Natural killer cell treated with Interleukin-12 subunit alpha and Interleukin-12 subunit beta and Interleukin-15 and Interleukin-18, amount 100 ng/mL, for 72 hours (primary cell): ENCODE measurements at regions not wholly inside any gene's neighbourhood (a gene's known extent, or its start where the extent isn't known, plus 50 kb on each side); places are given as distances from the start of the nearest gene placed in this dataset.

Experiments
- ATAC-seq, 2 donors: fragments of 150-1000 bp; cut with Tn5 transposase in 1 of 2; sonication (Bioruptor Pico), chemical (Tn5 transposase) in 1 of 2; 2 replicates each; pipeline ENCODE4 v1.10.0; 2021
- DNase-seq: peaks from one replicate; pipeline ENCODE4 v3.0.0; 2022; ENCODE audit warnings: low spot score
- H3K27ac Mint-ChIP-seq, 2 donors: 1 replicate in 1 of 2; 2 replicates in 1 of 2; pipeline ENCODE4 v1.8.0; 2022; ENCODE audit warnings: mixed read lengths in 2 of 2, mild to moderate bottlenecking in 1 of 2, moderate library complexity in 1 of 2
- H3K27me3 Mint-ChIP-seq, 2 donors: 1 replicate in 1 of 2; 2 replicates in 1 of 2; pipeline ENCODE4 v1.8.0; 2022; ENCODE audit warnings: mixed read lengths in 2 of 2
- H3K36me3 Mint-ChIP-seq: one replicate; pipeline ENCODE4 v1.8.0; 2022; ENCODE audit warnings: mixed read lengths
- H3K4me1 Mint-ChIP-seq, 2 donors: 1 replicate in 1 of 2; 2 replicates in 1 of 2; pipeline ENCODE4 v1.8.0; 2022; ENCODE audit warnings: low read depth in 2 of 2, mixed read lengths in 2 of 2, mild to moderate bottlenecking in 1 of 2
- H3K4me3 Mint-ChIP-seq: one replicate; pipeline ENCODE4 v1.8.0; 2022; ENCODE audit warnings: mixed read lengths
- H3K9me3 Mint-ChIP-seq: 2 replicates; pipeline ENCODE4 v1.8.0; 2022; ENCODE audit warnings: mixed read lengths

DNA sequence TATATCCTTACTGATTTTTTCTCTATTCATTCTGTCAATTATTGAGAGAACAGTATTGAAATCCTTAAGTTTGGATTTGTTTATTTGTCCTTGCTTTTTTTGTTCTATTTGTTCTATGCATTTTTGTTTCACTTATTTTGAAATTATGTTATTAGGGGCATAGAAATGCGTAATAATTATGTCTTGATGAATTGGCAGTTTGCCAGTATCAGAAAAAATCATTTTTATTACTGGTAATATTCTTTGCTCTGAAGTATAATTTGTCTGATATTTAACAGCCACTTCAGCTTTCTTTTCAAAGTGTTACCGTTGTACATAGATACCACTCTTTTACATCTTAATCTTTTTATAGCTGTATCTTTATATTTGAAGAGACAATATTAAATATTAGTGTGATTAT lies 2090.9 kb upstream of the WWC1 start:
- ATAC-seq, result no peak
- no peaks in the 10 kb centered on the region for H3K4me1 Mint-ChIP-seq
- H3K36me3 Mint-ChIP-seq, result peaks cover 5% of the 10 kb centered on the region

DNA sequence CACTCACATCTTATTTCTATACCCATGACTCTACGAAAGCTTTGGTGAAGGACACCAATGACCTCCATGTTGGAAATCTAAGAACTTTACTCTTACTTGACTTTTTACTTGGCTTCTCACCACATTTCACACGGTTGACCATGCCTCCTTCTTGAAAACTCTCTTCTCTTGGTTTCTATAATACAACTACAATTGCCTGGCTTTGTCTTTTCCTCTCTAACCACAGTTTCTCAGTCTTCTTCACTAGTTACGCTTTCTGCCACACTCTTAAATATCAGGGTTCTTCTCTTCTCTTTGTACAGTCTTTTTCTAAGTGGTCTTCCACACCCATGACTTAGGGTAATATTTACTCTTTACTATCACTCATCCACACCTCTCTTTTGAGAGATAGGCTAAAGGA lies 2079.8 kb upstream of the WWC1 start:
- Mint-ChIP-seq H3K4me3 (no peak overlapping the region), H3K4me1 (no peaks in the 10 kb centered on the region), H3K9me3 (peaks cover 12% of the 10 kb centered on the region), H3K27ac (no peak overlapping the region), H3K27me3 (no peaks in the 10 kb centered on the region), H3K36me3 (peaks cover 9% of the 10 kb centered on the region)
- no peak for ATAC-seq
- DNase-seq, result no peak

More for the DNA sequence above, 2090.9 kb upstream of the WWC1 start:
- Mint-ChIP-seq H3K27ac (no peak overlapping the region), H3K27me3 (no peaks in the 10 kb centered on the region), H3K4me3 (no peak overlapping the region), H3K9me3 (peaks cover 18% of the 10 kb centered on the region)
- DNase-seq, result no peak

DNA sequence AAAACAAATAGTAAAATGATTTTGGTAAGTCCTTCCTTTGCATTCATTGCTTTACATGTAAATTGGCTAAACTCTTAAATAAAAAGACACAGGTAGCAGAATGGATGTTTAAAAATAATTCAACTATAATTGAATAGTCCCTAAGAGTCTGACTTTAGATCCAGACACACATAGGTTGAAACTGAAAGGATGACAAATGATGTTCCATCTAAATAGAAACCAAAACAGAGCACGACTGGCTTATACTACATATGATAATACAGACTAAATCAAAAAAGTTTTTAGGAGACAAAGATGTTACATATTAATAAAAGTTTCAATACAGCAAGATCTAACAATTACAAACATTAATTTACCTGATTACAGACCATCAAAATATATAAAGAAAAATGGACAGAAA lies 2055.1 kb upstream of the WWC1 start:
- H3K9me3 Mint-ChIP-seq, result peaks cover 13% of the 10 kb centered on the region
- no peaks in the 10 kb centered on the region for H3K27me3 Mint-ChIP-seq
- H3K27ac Mint-ChIP-seq, result no peak overlapping the region
- no peaks in the 10 kb centered on the region for H3K4me1 Mint-ChIP-seq
- no peak overlapping the region for H3K4me3 Mint-ChIP-seq
- ATAC-seq (no peak), DNase-seq (no peak)
- peaks cover 15% of the 10 kb centered on the region for H3K36me3 Mint-ChIP-seq

DNA sequence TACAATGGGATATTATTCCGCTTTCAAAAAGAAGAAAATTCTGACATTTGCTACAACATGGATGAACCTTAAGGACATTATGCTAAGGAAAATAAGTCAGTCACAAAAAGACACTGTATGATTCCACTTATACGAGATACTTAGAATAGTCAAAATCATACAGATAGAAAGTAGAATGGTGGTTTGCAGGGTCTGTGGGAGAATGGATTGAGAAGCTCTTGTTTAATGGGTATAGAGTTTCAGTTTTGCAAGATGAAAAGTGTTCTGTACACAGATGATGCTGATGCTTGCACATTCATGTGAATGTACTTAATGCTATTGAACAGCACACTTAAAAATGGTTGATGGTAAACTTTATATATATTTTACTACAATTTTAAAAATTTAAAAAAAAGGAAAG lies 2050.7 kb upstream of the WWC1 start:
- no peaks in the 10 kb centered on the region for H3K27me3 Mint-ChIP-seq

DNA sequence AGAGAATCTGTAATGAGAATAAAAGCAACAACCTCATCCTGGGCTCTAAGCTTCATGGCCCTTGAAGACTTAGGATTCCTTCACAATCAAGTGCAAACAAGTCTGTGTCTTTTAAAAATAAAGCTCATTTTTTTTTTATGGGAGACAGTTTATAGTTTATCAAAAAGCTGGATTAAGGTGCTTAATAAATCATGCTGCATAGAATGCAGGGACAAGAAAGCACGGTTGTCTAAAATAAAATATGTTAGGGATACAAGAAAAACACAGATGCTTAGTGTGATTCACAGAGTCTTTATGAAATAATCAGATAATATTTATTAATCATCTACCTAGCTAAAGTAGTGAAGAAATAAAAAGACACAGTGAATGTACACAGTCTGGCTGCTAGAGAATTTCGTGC lies 2045.9 kb upstream of the WWC1 start:
- Mint-ChIP-seq H3K36me3 (peaks cover 10% of the 10 kb centered on the region), H3K4me1 (no peaks in the 10 kb centered on the region), H3K4me3 (no peak overlapping the region), H3K27me3 (no peaks in the 10 kb centered on the region), H3K27ac (no peak overlapping the region), H3K9me3 (peaks cover 27% of the 10 kb centered on the region)
- no peak for DNase-seq
- ATAC-seq, result no peak

More for the DNA sequence above, 2050.7 kb upstream of the WWC1 start:
- Mint-ChIP-seq H3K9me3 (peaks cover 19% of the 10 kb centered on the region), H3K36me3 (peaks cover 4% of the 10 kb centered on the region), H3K27ac (no peak overlapping the region), H3K4me1 (no peaks in the 10 kb centered on the region), H3K4me3 (no peak overlapping the region)
- DNase-seq (no peak), ATAC-seq (no peak)

DNA sequence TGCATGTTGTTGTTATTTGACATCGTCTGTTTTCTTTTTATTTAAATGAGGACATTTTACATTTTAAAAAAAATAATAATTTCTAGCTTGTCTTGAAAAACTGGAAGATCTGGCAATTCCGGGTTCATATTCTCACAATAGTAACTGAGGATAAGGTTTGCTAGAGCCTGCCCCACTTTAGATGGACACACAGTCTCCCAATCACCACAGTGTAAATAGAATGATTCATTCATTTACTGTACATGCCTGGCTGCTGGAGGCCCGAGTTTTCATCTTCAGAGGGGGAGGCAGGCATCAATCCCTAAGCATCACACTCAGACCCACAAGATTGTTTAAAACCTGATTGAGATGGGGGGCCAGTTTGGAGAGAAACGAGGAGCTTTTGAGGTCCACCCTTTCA lies 2039.7 kb upstream of the WWC1 start:
- peaks cover 15% of the 10 kb centered on the region for H3K36me3 Mint-ChIP-seq
- no peak for ATAC-seq

DNA sequence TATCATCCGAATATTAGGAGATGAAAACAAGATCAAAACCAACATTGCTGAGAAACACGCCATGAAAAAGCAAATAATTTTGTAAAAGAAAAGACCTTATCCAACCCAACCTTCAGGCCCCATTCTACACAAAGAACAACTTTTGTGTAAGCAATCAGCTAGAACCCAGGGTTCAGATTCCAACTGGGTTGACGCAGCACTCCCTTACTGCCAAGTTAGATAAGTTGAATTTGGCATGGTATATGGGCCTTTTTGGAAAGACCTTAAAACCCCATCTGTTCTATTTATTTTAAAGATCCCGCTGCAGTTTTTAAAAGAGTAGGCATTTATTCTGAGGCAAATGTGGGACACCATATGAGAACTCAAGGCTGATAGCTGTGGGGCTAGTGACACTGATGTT lies 2033.8 kb upstream of the WWC1 start:
- Mint-ChIP-seq H3K27me3 (no peaks in the 10 kb centered on the region), H3K9me3 (peaks cover 18% of the 10 kb centered on the region), H3K4me3 (no peak overlapping the region), H3K27ac (no peak overlapping the region), H3K36me3 (peaks cover 9% of the 10 kb centered on the region), H3K4me1 (no peaks in the 10 kb centered on the region)
- DNase-seq (no peak), ATAC-seq (no peak)

More for the DNA sequence above, 2039.7 kb upstream of the WWC1 start:
- Mint-ChIP-seq H3K27me3 (no peaks in the 10 kb centered on the region), H3K9me3 (peaks cover 21% of the 10 kb centered on the region), H3K4me3 (no peak overlapping the region), H3K27ac (no peak overlapping the region), H3K4me1 (no peaks in the 10 kb centered on the region)
- DNase-seq, result no peak

DNA sequence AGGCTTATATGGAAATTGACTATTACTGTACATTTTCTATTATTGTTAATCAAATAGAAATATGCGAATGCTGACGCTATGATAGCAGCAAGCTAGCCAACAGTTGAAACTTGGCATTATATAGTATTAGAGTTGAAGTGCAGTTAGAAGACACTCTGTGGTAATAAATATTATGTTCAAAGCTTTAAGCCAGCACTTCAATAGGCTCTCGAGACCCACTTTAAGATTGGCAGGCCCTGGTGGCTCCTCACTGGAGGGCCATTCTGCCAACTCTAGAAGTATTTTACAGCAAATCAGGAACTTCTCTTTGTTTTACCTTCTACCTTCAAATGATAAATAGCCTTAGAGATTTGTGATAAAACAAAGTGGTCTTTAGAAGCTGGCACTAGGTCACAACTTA lies 2029.0 kb upstream of the WWC1 start:
- DNase-seq, result no peak
- no peak for ATAC-seq
- no peak overlapping the region for H3K27ac Mint-ChIP-seq
- no peaks in the 10 kb centered on the region for H3K36me3 Mint-ChIP-seq
- no peak overlapping the region for H3K4me3 Mint-ChIP-seq
- H3K4me1 Mint-ChIP-seq, result no peaks in the 10 kb centered on the region
- H3K9me3 Mint-ChIP-seq, result peaks cover 23% of the 10 kb centered on the region
- H3K27me3 Mint-ChIP-seq, result no peaks in the 10 kb centered on the region

DNA sequence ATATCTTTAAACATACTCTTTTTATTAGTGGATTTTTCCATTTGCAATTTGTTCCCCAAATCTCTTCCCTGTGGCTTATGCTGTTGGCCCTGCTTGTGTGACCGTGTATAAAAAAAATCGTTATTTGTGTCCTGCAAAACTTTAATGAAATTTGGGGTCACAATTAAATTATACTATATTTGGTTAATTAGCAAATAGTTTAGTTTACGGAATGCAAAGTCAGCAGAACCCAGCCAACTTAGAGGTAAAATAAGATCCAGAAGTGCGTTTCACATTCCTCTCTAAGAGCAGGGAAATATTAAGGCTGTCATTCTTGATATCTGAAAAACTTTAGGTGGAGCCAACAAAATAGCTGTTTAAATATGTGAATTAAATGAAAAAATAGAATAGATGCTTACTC lies 2023.5 kb upstream of the WWC1 start:
- H3K4me1 Mint-ChIP-seq, result no peaks in the 10 kb centered on the region
- H3K9me3 Mint-ChIP-seq, result peaks cover 21% of the 10 kb centered on the region

DNA sequence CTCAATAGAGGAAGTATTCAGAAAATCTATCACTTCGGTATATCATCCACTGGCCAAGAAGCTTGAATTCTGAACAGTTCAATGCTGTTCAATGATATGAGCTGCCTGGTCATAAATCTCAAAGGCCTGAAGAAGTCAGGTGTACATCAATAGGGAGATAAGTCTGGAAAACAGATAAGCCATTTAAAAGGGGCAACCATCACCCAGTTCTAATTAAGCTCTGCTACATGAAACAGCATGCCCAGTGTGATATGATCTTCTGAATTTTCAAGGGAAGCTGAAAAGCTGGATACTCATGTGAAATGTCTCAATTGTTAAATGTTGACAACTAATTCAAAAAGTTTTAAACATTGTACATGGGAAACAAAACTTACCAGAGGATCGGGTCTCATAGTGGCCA lies 2020.7 kb upstream of the WWC1 start:
- Mint-ChIP-seq H3K4me3 (no peak overlapping the region), H3K36me3 (no peaks in the 10 kb centered on the region)

More for the DNA sequence above, 2023.5 kb upstream of the WWC1 start:
- DNase-seq (no peak), ATAC-seq (no peak)
- Mint-ChIP-seq H3K4me3 (no peak overlapping the region), H3K27me3 (no peaks in the 10 kb centered on the region), H3K36me3 (no peaks in the 10 kb centered on the region), H3K27ac (no peak overlapping the region)

DNA sequence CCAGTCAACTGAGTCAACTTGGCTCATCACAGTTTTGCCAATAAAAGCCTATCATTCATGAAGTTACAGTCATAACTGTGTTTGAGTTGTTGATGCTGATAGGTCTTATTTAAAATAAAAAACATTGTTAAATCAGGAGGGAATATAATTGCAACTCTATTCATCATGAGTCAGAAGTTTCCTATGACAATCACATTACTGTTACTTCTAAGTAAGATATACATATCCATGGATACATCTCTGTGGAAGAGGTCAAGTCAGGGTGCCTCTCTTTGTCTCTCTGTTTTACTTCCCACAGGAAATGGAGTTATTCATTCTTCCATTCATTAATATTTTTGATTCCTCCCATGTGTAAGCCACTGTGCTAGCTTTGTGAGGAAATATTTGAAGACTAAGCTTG lies 2015.4 kb upstream of the WWC1 start:
- H3K9me3 Mint-ChIP-seq, result peaks cover 10% of the 10 kb centered on the region
- no peak overlapping the region for H3K4me3 Mint-ChIP-seq
- no peak for DNase-seq
- no peaks in the 10 kb centered on the region for H3K36me3 Mint-ChIP-seq
- no peak for ATAC-seq
- H3K27ac Mint-ChIP-seq, result no peak overlapping the region
- H3K4me1 Mint-ChIP-seq, result no peaks in the 10 kb centered on the region
- H3K27me3 Mint-ChIP-seq, result no peaks in the 10 kb centered on the region

More for the DNA sequence above, 2020.7 kb upstream of the WWC1 start:
- no peak for ATAC-seq
- Mint-ChIP-seq H3K27me3 (no peaks in the 10 kb centered on the region), H3K4me1 (no peaks in the 10 kb centered on the region), H3K9me3 (peaks cover 8% of the 10 kb centered on the region), H3K27ac (no peak overlapping the region)
- no peak for DNase-seq

DNA sequence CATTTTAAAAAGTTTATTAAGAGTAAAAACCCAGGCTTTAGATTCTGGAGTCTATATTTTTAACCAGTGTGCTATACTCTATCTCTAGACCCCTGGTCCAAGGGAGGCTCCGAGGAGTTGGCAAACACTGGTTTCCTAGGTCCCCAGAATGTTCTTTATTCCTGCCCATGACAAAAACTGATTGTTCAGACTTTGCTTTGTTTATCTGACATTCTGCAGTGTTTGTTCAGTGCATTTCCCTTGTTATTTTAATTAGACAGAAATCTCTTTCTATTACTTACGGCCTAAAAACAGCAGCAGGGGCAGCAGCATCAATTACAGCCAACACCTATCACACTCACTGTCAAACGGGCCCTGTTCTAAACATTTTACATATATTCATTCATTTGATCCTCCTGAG lies 2011.6 kb upstream of the WWC1 start:
- Mint-ChIP-seq H3K4me1 (no peaks in the 10 kb centered on the region), H3K4me3 (no peak overlapping the region), H3K27me3 (no peaks in the 10 kb centered on the region), H3K9me3 (peaks cover 12% of the 10 kb centered on the region), H3K27ac (no peak overlapping the region), H3K36me3 (no peaks in the 10 kb centered on the region)
- no peak for ATAC-seq
- DNase-seq, result no peak

DNA sequence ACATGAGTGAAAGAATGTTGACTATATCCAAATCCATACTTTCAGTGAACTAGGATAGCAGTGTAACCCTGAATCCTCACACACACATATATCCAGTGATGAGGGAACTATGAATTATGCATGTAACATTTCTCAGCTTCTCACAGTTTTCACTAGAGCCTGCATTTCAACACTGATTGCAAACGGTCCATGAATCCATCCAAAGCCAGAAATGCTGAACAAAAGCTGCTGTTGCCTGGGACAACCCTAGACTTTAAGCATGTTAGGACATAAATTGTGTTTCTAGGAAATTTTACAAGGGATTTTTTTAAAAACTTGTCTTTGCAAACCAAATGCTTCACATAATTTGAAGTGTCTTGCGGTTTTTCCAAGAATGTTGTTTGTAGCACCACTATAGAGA lies 2010.0 kb upstream of the WWC1 start:
- peaks cover 10% of the 10 kb centered on the region for H3K9me3 Mint-ChIP-seq
- ATAC-seq (no peak), DNase-seq (no peak)
- H3K27me3 Mint-ChIP-seq, result no peaks in the 10 kb centered on the region
- H3K4me3 Mint-ChIP-seq, result no peak overlapping the region
- no peak overlapping the region for H3K27ac Mint-ChIP-seq
- no peaks in the 10 kb centered on the region for H3K4me1 Mint-ChIP-seq
- no peaks in the 10 kb centered on the region for H3K36me3 Mint-ChIP-seq

DNA sequence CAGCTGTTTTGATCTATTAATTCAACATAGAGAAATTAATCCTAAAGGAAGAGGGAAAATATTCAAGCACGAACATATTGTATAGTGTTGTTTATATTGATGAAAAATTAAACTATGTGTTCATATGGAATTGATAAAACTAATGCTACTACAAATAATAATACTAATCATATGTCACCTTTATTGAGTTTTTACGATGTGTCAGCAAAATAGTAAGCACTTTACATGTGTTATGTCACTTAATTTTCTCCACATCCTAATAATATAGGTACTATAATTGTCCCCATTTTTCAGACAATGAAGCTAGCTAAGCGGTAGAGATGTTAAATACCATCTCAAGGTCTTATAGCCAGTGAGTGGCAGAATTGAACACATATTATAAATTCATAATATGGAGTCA lies 2008.5 kb upstream of the WWC1 start:
- DNase-seq (no peak), ATAC-seq (no peak)
- Mint-ChIP-seq H3K36me3 (no peaks in the 10 kb centered on the region), H3K4me3 (no peak overlapping the region), H3K27me3 (no peaks in the 10 kb centered on the region), H3K9me3 (peaks cover 6% of the 10 kb centered on the region), H3K4me1 (no peaks in the 10 kb centered on the region), H3K27ac (no peak overlapping the region)

DNA sequence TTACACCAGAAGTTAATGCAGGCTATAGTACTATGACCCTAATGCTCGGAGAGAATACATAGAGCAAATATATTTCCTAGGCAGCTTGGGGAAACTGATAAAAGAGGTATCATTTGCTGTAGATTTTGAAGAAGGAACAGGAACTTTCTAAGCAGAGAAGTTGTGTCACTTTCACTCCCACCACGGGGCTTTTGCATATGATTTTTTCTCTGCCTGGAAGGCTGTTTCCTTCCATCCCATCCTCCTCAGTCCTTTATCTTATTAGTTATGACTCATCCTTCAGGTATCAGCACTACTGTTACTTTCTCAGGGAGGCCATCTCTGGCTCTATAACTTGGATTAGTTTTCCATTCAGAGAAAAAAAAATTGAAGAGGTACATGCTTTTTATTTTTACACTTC lies 2006.1 kb upstream of the WWC1 start:
- no peak overlapping the region for H3K4me3 Mint-ChIP-seq

More for the DNA sequence above, 2006.1 kb upstream of the WWC1 start:
- Mint-ChIP-seq H3K9me3 (peaks cover 8% of the 10 kb centered on the region), H3K27ac (no peak overlapping the region), H3K36me3 (no peaks in the 10 kb centered on the region), H3K27me3 (no peaks in the 10 kb centered on the region), H3K4me1 (no peaks in the 10 kb centered on the region)
- ATAC-seq, result no peak
- DNase-seq, result no peak
